ENCODE measurements at regions not wholly inside any gene's neighbourhood (a gene's known extent, or its start where the extent isn't known, plus 50 kb on each side); places are given as distances from the start of the nearest gene placed in this dataset.

DNA sequence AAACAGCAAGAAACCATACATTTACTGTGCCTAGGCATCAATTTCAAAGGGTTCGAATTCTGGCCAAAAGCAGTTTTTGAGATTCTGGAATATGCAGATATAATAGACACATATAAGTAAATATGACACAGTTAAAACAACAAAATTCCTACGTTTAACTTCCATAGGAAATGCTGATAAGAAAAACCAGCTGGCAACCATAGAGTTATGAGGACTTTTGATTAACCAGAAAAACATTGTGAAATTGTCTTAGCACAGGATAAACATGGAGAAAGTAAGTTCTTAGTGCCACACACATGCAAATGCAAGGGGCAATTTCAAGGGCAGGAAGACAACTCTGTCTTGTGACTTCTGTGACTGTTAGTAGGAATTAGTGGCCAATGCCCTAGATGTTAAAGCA lies 702.1 kb downstream of the TNS3 start:
- DNase-seq (ENCODE audit: low read depth in 2 of 2) = no peak

DNA sequence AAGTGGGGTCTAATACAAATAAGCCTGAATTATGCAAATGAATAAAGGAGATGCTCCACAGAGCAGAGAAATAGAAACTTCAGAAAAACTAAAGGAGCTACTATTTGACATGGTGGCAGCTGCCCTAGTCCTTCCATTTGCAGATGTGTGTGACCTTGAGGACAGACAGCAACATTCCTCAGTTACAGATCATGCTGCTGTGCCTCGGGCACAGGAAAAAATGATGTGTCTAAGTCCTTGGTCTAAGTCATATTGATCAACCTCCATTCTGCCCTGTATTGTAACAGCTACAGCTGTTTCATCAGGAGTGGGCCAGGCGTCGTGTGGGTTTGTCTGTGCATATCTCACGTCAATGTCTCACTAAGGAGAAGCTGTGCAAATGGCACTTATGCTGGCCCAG lies 710.4 kb downstream of the TNS3 start:
- DNase-seq (ENCODE audit: low read depth in 2 of 2) = no peak

DNA sequence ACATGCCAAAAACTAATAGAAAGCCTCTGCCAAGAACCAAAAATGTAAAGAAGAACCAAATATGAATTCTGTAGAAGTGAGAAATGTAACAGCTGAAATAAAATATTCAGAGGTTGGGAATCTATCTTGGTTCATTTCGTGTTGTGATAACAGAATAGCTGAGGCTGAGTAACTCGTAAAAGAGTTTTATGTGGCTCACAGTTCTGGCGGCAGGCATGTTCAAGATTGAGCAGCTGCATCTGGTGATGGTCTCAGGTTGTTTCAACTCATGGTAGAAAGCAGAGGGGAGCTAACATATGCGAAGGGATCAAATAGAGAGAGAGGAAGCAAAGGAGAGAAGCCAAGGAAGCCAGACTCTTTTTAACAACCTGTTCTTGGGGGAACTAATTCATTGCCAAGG lies 717.2 kb downstream of the TNS3 start:
- DNase-seq (ENCODE audit: low read depth in 2 of 2) = no peak

DNA sequence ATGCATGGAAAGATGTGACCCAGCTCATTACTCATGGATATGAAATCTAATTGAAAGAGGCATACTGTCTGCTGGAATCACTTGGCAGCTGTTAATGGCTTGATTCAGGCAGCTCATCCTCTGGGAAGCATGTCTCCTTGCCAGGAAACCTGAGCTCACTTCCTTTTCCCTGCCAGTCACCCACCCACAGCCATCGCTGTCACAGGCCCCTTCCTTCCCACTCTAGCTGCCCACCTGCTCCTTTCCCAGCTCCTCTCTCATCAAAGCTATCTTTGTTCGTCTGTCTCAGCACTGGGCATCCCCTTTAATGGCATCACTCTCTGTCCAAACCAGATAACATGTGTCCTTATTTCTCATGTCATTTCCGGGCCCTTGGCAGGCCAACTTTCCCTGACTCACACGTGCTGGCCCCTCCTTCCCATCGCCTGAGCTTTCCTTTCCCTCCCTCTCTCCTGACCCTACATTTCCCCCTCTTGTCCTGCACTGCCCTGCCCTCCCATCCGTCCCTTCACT lies 721.9 kb downstream of the TNS3 start:
- DNase-seq (ENCODE audit: low read depth in 2 of 2) = no peak

DNA sequence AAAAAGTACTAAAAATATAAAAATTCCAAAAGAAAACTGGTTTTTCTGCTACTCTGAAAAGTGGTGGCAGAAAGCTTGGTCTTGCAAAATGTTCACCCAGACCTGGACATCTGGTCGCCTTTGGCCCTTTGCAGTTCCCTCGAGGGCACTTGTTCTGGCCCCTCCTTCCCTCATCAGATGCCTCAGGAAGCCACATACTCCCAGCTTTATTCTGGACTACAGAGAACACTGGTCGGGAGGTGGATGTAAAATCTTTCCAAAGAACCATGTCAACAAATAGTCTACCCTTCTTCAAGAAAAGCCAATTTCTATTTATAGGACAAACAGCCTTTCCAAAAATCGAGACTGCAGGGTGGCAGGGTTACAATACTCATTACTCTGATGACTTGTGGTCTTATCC lies 726.1 kb downstream of the TNS3 start:
- DNase-seq (ENCODE audit: low read depth in 2 of 2) = no peak

DNA sequence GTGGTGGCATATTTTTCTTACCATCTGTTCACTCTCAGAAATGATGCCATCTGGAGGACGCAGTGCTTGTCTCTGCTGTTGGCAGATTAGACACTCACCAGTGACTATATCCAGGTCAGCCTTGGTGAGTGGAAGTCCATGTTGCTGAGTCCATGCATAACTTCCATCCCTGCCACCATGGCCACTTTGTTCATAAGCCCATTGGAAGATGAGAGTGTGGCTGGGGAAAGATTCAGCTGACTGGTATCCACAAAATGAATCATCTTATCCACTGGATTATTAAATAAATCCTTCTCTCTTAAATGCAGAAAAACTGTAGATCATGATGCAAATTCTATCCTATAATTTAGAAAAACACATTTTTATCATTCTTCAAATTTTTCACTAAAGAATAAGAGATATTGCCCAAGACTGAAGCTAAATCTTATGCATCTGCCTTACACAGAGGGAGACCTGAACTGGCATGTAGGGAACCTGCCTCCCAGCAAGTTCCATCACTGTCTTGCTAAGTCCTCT lies 726.9 kb downstream of the TNS3 start:
- DNase-seq (ENCODE audit: low read depth in 2 of 2) = no peak

DNA sequence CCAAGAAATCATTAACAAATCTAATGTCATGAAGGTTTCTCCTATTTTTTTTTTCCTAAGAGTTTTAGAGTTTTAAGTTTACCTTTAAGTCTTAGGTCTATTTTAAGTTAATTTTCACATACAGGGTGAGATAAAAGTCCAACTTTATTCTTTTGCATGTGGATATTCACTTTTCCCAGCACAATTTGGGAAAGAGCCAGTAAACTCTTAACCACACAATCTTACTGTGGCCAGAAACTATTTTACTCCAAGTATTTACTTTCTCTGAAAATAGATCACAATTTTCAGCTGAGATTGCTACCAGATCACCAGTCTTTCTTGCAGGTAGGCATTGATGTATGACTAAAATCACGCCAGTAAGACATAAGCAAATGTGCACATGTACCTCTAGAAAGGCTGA lies 728.5 kb downstream of the TNS3 start:
- no peak for DNase-seq (ENCODE audit: low read depth in 2 of 2)

DNA sequence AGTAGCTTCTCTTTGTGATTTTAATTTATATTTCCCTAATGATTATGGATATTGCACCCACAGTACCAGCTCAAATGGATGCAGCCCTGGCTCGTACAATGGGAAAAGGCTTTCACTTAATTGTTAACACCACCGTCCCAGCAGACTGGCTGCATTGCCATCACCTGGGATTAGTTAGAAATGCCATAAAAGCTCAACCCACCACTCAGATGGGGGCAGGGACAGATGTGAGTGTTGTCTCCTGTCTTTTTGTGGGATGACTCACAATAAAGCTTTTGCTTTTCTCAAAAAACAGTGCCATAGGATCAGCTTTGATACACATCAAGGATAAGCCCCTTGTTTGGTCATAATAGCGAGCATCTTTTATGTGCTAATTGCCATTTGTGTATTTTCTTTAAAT lies 729.1 kb downstream of the TNS3 start:
- DNase-seq (ENCODE audit: low read depth in 2 of 2) = no peak

DNA sequence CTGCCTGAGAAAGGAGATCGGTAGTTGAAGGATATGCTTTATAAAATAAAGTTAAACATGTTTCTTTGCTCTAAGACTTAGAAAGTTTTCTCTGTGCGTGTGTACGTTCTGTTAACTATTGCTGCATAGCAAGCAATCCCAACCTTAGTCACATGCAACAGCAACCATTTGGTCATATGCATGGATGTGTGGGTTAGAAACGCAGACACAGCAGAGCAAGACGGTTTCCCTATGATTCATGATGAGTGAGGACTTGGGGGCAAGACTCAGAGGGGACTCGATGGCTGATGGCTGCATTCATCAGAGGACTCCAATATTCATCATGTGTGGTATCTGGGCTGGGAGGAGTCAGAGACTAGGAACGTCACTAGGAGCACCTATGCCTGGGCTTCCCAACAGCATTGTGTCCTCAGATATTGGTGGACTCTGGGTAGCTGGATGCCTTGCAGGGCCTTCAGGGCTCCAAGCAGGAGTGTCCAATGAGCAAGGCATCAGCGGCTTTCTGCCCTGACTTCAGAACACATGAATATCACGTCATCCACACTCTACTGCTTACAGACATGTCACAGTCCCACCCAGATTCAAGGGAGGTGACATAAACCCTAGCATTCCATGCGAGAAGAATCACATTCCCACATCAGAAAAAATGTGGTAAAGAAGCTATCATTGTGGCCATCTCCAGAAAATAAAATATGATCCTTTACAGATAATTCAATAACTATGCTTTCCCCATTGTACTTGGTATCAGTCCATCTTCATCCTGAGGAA lies 731.2 kb downstream of the TNS3 start:
- no peak for DNase-seq (ENCODE audit: low read depth in 2 of 2)

DNA sequence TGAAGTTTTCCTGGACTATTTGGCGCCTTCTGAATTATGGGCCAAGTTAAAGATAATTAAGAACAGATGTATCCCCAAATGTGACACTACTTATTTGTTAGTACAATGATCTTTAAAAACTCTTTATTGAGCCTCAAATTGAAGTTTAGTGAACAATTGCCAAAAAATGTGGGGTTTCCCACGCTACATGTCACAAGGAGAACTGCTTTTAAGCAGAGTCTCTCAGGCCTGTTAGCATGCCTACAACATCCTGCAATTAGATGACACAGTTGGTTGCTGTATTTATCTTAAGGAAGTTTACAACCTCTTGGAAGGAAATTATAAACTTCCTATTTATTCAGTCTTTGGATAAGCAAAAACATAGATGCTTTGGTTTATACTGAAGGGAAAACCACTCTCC lies 733.0 kb downstream of the TNS3 start:
- no peak for DNase-seq (ENCODE audit: low read depth in 2 of 2)

DNA sequence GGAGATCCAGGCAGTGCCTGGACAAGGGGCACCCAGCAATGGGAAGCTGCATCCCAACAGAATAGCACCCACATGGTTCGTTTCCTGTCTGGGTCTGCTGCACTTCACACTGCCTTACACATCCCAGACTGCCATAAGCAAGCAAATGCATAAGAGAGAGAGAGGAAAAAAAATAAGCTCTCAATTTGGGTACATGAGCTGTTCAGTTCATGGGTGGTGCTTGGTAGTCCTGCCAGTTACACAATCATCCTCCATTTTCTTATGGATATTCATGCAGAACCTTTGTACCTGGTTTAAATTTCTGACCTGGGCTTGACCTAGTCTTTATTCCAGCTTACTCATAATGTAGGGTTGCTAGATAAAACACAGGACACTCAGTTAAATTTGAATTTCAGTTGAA lies 733.6 kb downstream of the TNS3 start:
- DNase-seq (ENCODE audit: low read depth in 2 of 2) = no peak

DNA sequence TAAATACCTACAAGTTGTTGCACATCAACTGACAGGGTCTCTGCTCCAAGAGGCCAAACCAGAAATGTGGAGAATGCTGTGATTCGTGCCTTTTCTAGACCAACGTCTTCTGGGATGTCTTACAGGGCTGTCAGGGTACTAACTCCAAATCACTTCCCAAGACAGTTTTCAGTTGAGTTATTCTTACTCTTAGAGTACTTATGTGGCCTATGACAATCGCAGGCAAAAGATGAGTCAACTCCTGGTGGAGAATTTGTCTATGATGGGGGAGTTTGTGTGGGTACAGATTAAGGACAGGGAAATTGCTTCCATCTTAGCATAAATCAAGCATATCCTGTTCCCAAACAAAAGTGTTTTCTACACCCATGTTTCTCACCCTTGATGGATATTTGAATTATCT lies 734.8 kb downstream of the TNS3 start:
- no peak for DNase-seq (ENCODE audit: low read depth in 2 of 2)

DNA sequence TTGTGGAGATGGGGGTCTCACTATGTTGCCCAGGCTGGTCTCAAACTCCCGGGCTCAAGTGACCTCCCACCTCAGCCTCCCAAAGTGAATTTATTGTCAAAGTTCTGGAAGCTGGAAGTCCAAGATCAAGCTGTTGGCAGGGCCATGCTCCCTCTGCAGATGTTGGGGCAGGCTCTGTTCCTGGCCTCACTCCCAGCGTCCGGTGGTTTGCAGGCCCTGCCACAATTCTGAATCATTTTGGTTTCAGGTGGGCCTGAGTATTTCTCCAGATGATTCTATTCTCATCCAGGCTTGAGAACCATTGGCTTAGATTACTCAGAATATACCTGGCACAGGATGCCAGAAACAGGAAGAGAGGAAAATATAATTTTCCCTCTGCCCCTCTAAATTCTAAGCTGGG lies 737.4 kb downstream of the TNS3 start:
- no peak for DNase-seq (ENCODE audit: low read depth in 2 of 2)

DNA sequence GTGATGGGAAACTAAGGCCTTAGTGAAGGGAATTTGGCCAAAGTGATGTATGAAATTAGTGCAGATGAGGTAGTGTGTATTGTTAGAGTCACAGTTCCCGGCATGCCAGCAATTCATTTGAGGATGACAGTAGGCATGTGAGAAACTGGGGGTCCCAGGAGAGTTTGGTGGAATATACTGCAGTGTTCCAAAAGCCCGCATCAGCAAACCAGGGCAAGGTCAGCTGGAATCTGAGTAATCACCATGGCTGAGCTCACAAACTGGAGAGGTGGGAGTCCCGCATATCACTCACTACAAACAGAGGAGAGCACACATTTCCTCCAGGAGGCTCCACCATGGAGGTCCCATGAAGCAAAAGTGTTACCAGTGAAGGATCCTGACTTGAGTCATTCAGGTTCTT lies 740.7 kb downstream of the TNS3 start:
- no peak for DNase-seq (ENCODE audit: low read depth in 2 of 2)

DNA sequence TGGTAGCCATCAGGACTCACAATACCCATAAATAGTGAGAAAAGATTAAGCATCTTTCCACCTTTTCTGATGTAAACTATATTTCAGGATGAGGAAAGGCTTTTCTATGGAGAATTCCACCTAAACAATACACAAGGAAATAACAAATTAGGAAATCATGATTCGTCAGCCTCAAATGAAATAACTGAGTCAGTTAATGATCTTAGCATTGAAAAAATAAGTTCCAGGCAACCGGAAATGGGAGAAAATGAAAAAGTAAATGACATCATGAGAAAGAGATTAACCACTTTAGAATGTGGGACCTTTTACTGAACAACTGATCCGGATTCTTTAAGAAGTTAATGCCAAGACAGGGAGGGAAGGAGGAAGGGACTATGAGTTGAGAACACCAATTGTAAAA lies 742.3 kb downstream of the TNS3 start:
- no peak for DNase-seq (ENCODE audit: low read depth in 2 of 2)

DNA sequence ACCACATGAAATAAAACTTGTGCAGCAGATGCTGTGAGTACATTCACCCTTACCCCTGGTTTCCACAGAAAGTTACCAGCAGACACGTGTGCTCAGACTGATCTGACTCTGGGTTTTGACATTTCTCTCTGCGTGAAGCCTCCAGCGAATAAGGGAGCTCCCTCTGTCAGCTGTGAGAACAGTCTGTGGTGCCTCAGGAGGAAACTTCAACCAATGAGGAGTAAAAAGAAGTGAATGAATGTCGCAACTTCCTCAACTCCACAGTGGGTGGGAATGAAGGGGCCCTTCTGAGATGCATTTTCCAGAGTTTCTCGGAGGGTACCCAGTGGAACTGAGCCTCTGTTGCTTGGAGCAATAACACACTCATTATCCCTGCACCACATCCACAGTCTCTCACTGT lies 743.4 kb downstream of the TNS3 start:
- no peak for DNase-seq (ENCODE audit: low read depth in 2 of 2)

DNA sequence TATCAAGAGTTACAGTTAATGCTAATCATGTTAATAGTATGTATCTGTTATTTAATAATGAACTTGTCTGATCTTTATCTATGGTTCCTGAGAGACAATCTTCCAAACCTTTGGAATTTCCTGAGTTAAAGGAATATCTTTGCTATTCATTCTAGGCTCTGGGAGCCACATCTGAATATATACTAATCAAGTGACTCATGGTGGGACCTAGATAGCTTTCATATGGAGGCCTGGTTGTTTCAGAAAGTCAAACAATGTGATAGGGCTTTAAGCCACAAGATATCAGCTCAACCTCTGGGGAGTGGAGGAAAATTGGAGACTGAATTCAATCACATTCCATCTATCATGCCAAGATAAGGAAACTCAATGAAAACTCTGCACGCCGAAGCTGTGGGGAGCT lies 746.4 kb downstream of the TNS3 start:
- DNase-seq (ENCODE audit: low read depth in 2 of 2) = no peak

DNA sequence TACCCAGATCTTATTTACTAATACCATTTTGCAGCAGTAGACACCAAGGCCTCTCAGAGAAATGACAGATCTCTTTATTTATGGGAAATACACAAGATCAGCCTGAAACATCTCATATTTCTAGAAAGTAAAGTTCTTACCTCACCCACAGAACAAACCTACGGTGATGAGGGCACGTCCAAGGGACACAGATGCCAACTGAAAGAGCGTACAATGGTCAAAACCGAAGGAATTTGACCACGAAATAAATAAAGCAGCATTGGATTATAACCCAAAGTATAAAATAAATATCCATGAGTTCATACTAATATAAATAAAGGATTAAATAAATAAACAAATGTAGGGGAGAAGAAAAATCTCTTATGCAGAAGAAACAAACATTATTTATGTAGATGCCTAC lies 747.0 kb downstream of the TNS3 start:
- no peak for DNase-seq (ENCODE audit: low read depth in 2 of 2)

DNA sequence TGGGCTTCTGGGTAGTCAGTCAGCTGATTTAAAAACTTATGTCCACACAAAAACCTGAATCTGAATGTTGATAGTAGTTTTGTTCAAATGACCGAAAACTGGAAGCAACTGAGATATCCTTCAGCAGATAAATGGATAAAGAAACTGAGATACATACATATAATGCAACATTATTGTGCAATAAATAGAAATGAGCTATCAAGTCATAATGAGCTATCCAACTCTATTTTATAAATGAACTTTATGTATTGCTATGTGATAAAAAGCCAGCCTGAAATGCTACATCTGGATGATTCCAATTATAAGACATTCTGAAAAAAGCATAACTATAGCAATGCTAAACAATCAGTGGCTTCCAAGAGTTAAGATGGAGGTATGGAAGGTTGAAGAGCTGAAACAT lies 748.7 kb downstream of the TNS3 start:
- DNase-seq (ENCODE audit: low read depth in 2 of 2) = no peak

DNA sequence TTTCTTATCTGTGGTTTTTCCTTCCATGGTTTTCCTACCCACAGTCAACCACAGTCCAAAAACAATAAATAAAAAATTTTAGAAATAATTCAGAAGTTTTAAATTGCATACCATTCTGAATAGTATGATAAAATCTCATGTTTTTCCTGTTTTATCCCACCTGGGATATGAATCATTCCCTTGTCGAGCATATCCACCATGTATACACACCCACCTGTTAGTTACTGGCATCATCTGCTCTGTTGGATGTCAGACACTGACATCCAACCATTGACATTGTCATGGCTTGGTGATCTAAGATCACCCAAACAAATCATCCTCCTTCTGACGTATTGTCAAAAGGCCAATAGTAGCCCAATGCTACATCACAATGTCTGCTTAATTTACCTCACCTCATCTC lies 749.8 kb downstream of the TNS3 start:
- DNase-seq (ENCODE audit: low read depth in 2 of 2) = no peak

DNA sequence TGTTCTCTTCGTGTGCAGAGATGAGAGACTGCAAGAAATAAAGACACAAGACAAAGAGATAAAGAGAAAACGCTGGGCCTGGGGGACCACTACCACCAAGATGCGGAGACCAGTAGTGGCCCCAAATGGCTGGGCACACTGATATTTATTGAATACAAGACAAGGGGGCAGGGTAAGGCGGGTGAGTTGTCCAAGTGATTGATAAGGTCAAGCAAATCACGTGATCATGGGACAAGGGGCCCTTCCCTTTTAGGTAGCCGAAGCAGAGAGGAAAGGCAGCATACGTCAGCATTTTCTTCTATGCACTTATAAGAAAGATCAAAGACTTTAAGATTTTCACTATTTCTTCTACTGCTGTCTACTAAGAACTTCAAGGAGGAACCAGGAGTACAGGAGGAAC lies 762.1 kb downstream of the TNS3 start:
- DNase-seq (ENCODE audit: low read depth in 2 of 2) = no peak

DNA sequence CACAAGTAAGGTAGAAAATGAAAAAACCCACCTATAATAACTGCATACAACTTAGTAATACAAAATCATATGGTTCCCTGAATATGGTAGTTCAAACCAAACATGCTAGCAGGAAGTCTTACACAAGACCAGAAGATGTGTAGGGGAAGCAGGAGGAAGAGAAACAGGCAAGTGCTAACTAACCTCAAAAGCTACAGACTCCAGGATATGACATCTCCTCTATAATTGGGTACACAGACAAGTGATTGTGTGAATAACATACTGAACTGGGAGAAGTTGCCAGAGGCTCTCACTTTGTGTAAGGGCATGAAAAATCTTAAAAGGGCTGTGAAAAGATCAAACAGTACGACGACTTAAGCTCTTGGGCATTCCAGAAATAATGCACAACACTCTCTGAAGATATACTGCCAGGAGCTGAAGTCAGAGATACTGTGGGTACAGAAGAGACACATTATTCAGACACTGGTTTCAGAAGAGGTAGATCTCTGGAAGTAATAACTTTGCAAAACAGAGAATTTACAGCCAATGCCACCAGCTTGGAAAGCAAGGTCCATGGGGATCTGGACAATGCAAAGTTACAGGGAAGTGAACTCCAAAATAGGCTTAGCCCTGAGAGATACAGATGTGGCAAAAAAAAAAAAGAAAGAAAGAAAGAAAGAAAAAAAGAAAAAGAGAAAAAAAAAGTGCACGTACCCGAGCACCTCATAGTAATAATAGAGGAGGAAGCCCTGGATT lies 767.2 kb downstream of the TNS3 start:
- no peak for DNase-seq (ENCODE audit: low read depth in 2 of 2)

DNA sequence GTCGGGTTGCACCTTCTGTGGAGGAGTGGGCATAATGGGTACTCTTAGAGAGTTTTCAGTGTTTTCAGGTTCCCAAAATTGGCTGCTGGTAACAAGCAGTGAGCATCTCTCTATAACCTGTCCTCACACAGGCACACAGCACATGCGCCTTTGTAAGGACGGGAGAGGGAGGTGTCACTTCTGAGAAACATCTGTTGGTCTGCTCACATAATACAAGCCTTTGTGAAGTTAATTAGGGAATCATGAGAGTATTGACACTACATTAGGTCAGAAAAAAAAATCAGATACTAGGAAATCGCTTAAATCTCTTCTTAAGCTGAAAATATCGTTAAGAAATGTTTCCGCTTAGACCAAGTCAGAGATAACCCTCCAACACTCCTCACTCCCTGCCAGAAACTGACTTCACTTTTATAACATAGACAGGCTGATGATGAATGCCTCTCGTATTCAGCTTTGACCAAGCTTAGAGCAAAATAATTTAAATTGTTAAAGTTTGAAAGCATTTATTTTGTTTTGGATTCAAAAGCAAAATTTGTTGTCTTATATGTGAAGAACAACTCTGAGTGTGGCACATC lies 769.7 kb downstream of the TNS3 start:
- no peak for DNase-seq (ENCODE audit: low read depth in 2 of 2)
